Putamen (tissue), 1 donor: ENCODE measurements at regions not wholly inside any gene's neighbourhood (a gene's known extent, or its start where the extent isn't known, plus 50 kb on each side); places are given as distances from the start of the nearest gene placed in this dataset.
A peak's percentile ranks its signal among the peaks of the same experiment; 100 is the strongest.
"Not testable (repeated sequence)": the region's sequence is repeated elsewhere in the genome, so short reads cannot be mapped to it uniquely, and the experiment has no call there.

Source experiments
- DNase-seq: peaks from one replicate; pipeline ENCODE4 v3.0.0-alpha.2; 2016; ENCODE audit warnings: low spot score

DNA sequence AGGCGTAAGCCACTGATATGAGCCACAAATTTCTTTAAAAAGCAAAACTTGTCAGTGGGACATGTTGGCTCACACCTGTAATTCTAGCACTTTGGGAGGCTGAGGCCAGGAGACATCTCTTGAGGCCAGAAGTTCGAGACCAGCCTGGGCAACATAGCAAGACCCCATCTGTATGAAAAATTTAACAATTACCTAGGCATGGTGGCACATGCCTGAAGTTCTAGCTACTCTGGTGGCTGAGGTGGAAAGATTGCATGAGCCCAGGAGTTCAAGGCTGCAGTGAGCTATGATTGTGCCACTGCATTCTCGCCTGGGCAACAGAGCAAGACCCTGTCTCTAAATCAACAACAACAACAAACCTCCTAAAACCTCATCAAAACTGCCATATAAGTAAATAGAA is 147.6 kb upstream of the BARHL2 start:
- DNase-seq = no peak

GRCh38 chr1:90862782-90863181 is 145.7 kb upstream of the BARHL2 start:
- no peak for DNase-seq

- not testable (repeated sequence) for DNase-seq
These were observed 144.3 kb upstream of the BARHL2 start for GRCh38 chr1:90861421-90861820.

GRCh38 chr1:90856463-90857007 is 139.4 kb upstream of the BARHL2 start:
- no peak for DNase-seq

DNA sequence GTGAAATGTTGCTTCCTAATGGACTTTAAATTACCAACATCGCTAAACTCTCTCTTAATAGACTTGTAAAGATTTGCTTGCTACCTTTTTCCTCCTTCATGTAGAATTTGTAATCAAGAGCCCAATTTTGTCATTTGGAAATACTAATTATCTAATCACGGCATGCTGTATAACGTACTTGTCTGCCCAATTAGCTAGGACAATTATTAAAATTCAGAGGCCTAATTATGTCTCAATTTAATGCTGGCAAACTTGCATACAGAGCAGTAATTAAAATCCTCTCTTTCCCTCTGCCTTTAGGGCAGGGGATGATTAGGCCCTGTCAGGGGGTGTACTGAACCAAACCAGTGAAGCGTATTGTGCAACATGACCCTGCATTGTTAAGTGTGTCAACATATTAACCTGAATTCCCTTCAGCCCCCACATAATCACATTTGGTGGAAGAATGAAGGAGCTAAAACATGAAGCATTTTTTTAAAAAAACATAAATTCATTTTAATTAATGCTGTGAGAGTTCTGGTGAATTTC is 137.4 kb upstream of the BARHL2 start:
- no peak for DNase-seq

GRCh38 chr1:90851711-90852050 is 134.6 kb upstream of the BARHL2 start:
- no peak for DNase-seq

- DNase-seq = peak; percentile 59
These were observed 134.0 kb upstream of the BARHL2 start for GRCh38 chr1:90850898-90851710.

DNA sequence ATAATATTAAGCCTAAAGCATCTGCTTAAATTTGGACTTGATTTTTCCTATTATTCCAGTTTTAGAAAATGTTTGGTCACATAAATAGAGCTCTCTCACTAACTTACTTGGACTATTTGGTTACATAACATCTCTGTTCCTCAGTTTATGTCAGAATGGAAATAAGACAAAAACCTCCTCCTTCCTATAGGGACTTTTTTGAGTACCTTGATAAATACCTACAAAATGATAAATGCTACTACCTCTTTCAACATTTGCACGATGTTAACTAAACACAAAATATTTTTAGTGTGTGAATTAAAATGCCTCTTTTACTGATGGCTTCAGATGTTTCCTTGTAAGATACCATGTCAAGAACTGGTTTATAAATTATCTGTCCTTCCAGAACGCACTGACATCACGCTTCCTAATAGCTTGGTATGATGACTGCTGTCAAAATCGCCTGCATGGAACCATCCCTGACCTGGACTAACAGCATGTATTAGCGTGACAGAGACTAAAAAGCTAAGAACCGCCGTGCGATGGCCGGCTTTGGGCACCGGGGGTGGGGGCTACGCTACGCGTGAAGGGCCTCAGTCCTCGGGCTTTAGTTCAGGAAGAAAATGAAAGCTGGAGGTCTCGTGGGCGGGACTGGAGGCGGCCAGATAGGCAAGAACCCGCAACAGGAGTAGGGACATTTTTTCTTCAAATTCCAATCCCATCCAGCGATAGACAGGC is 133.2 kb upstream of the BARHL2 start:
- DNase-seq = no peak

DNA sequence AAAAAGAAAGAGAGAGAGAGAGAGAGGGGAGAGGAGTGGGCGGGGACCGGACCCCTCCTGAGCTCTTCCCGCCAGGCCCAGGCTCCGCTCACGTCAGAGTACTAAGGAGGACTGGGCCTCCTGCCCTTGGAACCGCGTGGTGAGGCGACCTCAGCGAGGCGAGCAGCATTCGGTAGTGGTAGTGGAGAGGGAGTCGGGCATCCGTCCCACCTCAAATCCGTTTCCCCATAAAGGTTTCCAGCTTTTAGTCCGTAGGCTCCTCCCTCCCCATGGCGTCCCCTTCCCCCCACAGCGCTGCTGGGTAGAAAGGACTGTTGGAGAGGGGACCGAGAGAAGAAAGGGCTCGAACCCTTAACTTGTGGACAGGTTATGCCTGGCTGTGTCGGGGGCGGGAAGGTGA is 124.4 kb upstream of the BARHL2 start:
- no peak for DNase-seq

DNA sequence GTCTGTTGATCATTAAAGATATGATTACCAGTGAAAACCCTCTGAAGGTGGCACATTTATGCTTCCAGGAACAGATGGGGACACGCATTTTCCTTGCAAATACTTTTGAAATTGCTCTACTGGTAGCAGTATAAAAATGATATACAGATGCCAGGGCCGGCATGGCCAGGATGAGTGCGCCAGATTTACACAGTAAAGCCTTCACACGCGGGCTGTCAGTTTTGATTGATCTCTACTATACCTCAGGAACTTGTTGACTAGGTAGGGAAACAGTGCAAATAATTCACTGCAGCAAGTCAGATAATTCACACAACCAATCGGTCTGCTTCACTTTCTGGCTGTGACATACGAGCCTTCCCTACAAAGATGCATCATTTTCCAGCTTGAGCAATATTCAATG is 123.2 kb upstream of the BARHL2 start:
- no peak for DNase-seq

DNA sequence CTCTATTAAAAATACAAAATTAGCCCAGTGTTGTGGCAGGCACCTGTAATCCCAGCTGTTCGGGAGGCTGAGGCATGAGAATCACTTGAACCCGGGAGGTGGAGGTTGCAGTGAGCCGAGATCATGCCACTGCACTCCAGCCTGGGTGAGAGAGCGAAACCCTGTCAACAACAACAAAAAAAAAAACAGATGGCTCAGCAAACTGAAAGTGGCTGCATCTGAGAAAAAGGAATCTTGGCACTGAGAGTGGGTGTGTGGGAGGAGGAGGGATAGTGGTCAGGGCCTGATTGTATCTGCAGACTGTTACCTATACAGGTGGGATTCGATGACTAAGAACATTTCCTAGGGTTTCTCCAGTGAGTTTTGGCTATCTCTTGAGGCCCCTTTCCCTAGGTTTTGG is 122.2 kb upstream of the BARHL2 start:
- DNase-seq = no peak

GRCh38 chr1:90838720-90839119 is 121.6 kb upstream of the BARHL2 start:
- DNase-seq = no peak

GRCh38 chr1:90837420-90837819 is 120.3 kb upstream of the BARHL2 start:
- DNase-seq = no peak

DNA sequence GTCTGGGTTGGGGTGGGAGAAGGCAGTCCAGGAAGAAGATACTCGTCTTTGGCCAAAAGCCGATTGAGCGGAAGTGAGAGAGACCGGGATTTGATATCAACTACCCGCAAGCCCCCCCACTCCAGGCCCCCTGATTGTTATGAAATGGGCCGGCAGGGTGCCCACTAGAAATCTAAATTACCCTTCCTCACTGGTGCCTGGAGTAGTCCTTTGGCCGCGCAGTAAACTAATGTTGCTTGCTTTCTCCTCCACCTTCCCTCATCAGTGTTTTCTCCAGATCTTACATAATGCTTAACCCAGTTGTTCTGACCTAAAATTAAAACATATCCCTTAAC is 119.2 kb upstream of the BARHL2 start:
- no peak for DNase-seq

- no peak for DNase-seq
These were observed 118.7 kb upstream of the BARHL2 start for GRCh38 chr1:90835661-90836344.

- no peak for DNase-seq
These were observed 118.0 kb upstream of the BARHL2 start for GRCh38 chr1:90834886-90835660.

- DNase-seq = no peak
These were observed 117.3 kb upstream of the BARHL2 start for GRCh38 chr1:90834354-90834885.

DNA sequence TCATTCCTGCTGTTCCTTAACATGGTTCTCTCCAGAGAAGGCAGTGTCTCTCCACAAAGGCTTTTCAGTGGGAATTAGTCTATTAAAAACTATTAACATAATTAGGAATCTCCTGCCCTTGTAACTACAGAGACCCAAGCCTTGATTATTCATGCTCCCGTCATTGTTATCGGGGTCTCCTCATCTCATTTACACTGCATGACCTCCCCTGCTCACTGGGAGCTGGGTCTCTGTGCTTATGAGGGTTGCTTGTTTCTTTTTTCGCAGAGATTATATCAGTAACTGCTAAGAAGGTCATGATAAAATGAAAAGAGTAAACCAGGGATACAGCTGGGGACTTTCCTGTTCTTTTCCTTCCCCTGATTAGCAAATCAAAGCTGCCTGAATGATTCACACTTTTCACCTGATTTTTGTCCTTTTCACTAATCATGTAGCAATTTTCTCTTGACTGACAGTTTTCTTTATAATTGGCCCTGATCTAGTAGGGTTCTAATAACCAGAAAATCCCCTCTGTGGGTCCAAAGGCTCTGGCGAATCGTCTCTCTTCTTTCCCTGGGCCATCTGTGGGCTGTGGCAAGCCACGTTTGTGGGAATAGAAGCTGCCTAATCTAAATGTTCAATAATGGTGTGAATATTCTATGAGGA is 116.5 kb upstream of the BARHL2 start:
- no peak for DNase-seq

- DNase-seq = no peak
These were observed 114.8 kb upstream of the BARHL2 start for GRCh38 chr1:90831910-90832309.

GRCh38 chr1:90826834-90827233 is 109.7 kb upstream of the BARHL2 start:
- no peak for DNase-seq

DNA sequence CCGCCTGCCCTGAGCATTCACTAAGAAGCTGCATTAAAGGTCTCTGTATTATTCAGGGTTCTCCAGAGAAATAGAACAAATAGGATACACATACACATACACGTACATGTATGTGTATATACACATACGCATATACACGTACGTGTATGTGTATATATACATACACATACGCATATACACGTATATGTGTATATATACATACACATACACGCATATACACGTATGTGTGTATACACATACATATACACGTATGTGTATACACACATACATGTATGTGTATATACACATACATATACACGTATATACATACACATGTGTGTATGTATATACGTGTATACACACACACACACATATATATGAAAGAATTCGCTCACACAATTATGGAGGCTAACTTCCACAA is 108.9 kb upstream of the BARHL2 start:
- DNase-seq = no peak
